HK-2 (cell line): ENCODE measurements at regions not wholly inside any gene's neighbourhood (a gene's known extent, or its start where the extent isn't known, plus 50 kb on each side); places are given as distances from the start of the nearest gene placed in this dataset.

Experiments
- DNase-seq: peaks from one replicate; pipeline ENCODE4 v3.0.0-alpha.2; 2018; ENCODE audit not compliant: unreplicated experiment

DNA sequence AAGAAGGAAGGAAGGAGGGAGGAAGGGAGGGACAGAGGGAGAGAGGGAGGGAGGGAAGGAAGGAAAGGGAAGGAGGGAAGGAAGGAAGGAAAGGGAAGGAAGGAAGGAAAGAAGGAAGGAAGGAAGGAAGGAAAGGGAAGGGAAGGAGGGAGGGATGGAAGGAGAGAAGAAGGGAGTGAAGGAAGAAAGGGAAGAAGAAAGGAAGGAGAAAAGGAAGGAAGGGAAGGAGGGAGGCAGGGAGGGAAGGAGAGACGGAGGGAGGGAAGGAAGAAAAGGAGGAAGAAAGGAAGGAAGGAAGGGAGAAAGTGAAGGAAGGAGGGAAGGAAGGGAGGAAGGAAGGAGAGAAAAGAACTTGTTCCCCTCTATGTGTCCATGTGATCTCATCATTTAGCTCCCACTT, 465.0 kb downstream of the KCTD8 start:
- no peak for DNase-seq

DNA sequence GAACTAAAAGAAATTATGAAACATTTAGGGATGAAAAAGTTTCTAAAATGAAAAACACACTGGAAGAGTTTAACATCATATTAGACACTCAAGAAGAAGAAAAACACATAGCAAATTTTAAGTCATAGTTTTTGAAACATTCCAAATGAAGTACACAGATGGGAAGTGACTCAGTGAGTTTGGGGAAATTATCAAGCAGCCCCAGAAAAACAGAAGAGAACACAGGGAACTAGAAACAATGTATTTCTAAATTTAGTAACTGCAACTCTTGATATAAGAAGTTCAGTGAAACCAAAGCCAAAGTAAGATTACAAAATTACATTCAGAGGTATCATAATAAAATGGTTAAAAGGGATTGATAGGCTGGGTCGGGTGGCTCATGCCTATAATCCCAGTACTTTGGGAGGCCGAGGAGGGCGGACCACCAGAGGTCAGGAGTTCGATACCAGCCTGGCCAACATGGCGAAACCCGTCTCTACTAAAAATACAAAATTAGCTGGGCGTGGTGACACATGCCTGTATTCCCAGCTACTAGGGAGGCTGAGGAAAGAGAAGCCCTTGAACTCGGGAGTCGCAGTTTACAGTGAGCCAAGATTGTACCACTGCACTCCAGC, 461.2 kb downstream of the KCTD8 start:
- DNase-seq, result no peak

DNA sequence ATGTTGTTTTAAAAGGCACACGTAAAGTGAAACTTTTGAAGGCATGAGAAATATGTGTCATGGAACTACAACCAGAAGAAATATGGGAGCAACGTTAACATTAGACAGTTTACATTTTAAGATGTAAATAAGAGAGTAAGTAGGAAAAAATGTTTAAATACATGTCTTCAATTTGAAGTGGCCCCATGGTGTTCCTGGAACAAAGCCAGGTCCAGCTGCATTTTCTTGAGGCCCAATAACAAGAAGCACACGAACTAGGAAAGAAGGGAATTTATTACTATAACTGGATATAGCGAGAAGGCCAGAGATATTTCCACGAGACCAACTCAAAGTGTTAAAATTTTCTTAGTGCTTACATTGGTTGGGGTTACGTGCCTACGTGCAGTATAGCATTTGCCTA, 458.1 kb downstream of the KCTD8 start:
- no peak for DNase-seq

GRCh38 chr4:43990963-43991362, 457.6 kb downstream of the KCTD8 start:
- DNase-seq, result no peak

DNA sequence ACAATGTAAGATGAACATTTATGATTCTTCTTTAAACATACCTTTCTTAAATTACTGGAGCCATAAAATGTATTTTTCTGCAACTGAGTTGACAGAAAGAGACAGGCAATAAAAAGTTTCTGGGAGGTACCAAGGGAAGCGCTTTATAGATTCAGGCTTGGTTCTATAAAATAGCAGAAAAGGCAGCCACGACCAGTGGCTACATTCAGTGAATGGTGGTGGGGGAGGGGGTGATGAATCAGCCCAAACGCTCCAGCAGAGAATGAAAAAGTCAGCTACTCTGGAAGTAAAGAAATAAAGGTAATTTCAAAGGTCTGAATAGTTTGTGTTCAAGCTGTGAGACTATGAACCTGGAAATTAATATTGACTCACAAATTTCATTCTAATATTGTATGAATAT, 456.1 kb downstream of the KCTD8 start:
- no peak for DNase-seq

DNA sequence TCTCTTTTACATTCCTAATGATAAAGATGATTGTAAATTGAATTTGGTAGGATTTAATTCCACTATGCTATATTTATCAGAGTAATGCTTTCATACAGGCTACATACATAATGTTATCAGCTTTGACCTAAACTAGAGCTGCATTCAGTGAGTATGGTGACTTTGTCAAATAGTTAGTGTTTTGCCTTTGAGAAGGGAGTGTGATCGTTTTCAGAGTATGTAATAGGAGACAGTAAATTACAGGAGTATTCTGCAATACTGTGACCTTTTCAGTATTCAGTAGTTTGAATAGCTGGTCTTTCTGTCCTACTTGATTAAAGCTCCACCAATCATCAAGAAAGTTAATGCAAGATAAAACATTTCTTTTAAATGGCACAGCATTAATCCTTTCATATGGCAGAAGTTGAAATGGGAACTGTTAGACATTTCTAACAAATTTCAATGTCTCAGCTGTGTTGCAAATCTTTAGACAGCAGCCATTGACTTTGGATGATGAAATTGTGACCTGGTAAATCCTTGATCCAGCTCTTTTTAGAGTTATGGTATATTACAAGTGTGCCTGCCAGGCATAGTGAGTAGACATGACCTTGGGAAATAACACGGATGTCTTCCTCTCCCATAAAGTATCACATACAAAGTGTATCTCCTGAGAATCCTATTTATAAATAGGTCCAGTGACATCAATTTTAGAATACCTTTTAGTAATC, 455.3 kb downstream of the KCTD8 start:
- DNase-seq, result no peak

- DNase-seq, result no peak
Measured at GRCh38 chr4:43999669-44000068, 448.9 kb downstream of the KCTD8 start.

DNA sequence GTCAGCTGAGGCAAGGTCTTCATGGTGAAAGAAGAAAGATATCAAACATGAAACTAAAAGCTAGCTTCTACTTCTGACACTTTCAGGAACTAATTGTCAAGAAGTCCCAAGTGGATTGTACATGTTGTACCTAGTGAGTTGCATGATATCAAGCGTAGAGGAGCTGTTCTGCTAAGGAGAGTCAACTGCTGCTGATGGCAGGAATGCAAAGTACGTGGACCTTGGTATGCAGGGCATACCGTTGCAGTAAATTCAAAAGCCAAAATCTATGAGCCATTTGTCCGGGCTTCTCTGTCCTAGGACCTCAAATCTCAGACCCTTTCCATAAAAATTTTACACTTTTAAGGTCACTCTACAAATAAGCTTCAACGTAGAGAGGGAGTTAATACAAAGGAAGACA, 446.2 kb downstream of the KCTD8 start:
- DNase-seq, result no peak

GRCh38 chr4:44016570-44017421, 431.8 kb downstream of the KCTD8 start:
- DNase-seq, result no peak

- DNase-seq, result no peak
Measured at GRCh38 chr4:44017422-44017739, 431.2 kb downstream of the KCTD8 start.

DNA sequence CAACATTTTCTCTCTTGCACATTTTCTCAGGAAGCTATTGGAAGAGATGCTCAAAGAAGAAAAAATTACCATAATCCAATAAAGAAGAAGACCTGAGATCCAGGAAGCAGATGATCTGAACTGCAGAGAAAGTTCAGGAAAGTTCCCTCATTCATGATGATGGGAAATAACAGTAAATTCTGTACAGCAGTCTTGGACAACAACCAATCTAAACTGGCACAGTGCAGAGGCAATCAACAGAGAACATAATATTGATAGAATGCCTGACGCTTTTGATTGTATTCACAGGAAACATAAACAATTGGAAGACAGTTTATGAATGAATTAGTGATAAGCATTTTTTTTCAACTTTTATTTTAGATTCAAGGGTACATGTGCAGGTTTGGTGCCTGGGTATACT, 428.9 kb downstream of the KCTD8 start:
- DNase-seq, result no peak

DNA sequence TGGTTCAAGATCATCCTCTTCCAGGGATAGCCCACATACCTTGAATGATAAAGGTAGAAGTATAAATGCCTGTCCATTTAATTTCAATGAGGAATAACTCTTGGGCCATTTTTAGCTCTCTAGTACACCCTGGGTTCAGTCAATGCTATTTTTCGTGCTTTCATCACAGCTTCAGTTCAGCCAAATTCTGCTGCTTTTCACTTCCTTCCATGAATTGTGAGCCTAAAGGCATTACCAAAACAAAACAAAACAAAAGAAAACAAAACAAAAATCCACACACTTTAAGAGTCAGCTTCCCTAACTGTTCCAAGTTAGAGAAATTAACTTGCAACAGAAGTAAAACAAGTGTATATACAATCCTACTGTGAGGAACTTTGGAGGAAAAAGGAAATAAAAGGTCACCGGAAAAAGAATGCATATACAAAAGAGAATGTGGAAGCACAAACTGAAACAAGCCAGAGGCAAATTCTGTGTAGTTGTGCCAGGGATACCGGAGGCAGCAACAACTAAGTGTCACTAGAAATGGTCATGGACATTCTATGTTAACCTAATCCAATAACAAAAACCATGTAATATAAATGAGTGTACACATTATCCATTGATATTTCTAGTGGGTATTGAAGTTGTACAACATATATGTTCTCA, 423.1 kb downstream of the KCTD8 start:
- DNase-seq, result no peak

DNA sequence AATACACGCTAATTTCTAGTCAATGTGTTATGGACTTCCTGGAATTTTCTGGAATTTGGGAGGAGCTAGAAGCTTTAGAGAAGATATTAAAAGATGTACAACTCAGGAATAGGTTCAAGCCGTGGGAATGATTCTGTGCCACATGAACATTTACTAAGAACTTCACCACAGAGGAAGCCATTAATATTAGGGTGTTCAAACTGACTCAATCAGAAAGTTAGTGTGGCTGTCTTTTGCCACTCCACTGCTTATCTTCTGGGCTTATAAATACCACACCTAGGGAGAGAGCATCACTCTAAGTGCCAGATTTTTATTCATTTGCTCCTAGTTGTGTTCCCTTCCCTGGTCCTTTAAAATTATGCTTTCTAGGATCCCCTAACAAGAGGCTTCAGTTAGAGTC, 409.8 kb downstream of the KCTD8 start:
- no peak for DNase-seq

- DNase-seq, result no peak
Measured at GRCh38 chr4:44046491-44046890, 402.1 kb downstream of the KCTD8 start.

DNA sequence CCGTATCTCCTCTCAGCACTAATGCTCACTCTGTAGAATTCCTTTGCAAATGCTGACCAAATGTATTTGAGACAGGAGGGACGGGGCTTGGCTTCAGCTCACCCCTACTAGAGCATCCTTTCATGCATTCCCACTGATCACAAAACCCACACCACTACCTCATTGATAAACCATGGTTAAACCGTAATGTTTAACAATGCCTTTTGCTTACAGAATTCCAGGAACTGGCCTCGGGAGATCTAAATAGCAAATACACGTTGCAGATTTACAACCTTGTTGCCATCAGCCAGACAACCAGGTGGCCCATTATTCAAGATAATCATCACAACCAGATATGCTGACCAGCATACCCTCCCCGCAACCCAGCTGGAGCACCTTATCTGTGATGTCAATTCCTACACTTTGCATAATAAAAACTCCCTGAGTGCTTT, 391.9 kb downstream of the KCTD8 start:
- no peak for DNase-seq

DNA sequence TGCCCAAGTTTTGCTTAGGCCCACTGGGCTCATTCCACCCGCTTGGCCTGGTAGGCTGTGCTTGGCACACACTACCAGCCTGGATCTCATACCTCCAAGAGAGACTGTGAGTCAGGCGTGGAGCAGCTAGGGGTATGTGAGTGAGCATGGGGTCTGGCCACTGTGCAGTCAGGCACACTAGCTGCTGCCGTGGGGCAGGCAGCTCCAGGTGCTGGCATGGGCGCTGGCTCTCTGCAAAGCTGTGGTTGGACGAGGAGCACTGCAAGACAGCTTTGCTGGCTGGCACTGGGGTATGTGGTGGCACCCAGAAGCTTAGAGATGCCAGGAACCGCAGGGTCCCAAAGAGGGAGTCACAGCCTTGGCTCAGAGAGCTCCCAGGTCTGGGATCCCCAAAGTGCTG, 377.8 kb downstream of the KCTD8 start:
- no peak for DNase-seq

GRCh38 chr4:44071959-44072955, 376.4 kb downstream of the KCTD8 start:
- no peak for DNase-seq

- no peak for DNase-seq
Measured at GRCh38 chr4:44086753-44087152, 361.9 kb downstream of the KCTD8 start.

DNA sequence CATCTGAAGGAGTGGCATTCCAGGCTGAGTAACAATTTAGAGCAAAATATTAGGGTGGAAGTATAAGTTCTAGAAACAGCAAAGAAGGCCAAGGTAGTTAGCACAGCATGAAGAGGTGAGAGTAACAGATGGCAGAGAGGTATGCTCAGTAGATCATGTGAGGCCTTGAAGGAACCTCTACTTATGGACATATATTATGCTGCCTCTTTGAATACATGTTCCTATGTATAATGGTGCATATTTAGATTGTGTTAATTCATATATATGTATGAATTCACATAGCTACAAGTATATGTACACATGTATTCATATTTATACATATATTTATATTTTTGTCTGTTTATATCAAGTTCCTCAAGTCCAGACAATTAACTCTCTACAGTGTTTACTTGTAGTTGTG, 355.2 kb downstream of the KCTD8 start:
- no peak for DNase-seq

DNA sequence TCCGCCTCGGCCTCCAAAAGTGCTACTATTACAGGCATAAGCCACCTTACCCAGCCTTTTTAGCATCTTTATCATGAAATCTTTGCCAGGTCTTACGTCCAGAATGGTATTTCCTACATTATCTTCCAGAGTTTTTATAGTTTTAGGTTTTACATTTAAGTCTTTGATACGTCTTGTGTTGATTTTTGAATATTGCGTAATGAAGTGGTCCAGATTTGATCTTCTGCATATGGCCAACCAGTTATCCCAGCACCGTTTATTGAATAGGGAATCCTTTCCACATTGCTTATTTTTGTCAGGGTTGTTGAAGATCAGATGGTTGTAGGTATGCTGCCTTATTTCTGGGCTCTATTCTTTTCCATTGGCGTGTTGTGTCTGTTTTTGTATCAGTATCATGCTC, 349.6 kb downstream of the KCTD8 start:
- no peak for DNase-seq

- DNase-seq, result no peak
Measured at GRCh38 chr4:44100456-44100855, 348.2 kb downstream of the KCTD8 start.
